ENCODE measurements at regions not wholly inside any gene's neighbourhood (a gene's known extent, or its start where the extent isn't known, plus 50 kb on each side); places are given as distances from the start of the nearest gene placed in this dataset.

GRCh38 chr1:117270679-117271078, 60.0 kb upstream of the VTCN1 start:
- TF ChIP-seq GATA3 (IDR thresholded peaks at IDR 0.05; ENCODE audit: low read depth, low read length) (no peak), GATA2 (IDR thresholded peaks at IDR 0.05; ENCODE audit: low read depth, low read length) (no peak)

GRCh38 chr1:117268535-117269455, 58.1 kb upstream of the VTCN1 start:
- TF ChIP-seq GATA3 (IDR thresholded peaks at IDR 0.05; ENCODE audit: low read depth, low read length) (no peak), GATA2 (IDR thresholded peaks at IDR 0.05; ENCODE audit: low read depth, low read length) (peak; percentile 74; the same call in 1 of the 2 replicates)

GRCh38 chr1:117267232-117267774, 56.6 kb upstream of the VTCN1 start:
- TF ChIP-seq GATA3 (IDR thresholded peaks at IDR 0.05; ENCODE audit: low read depth, low read length) (no peak), GATA2 (IDR thresholded peaks at IDR 0.05; ENCODE audit: low read depth, low read length) (no peak)

GRCh38 chr1:117262976-117263375, 52.2 kb upstream of the VTCN1 start:
- no peak for TF ChIP-seq GATA2 (IDR thresholded peaks at IDR 0.05; ENCODE audit: low read depth, low read length)
- TF ChIP-seq GATA3 (IDR thresholded peaks at IDR 0.05; ENCODE audit: low read depth, low read length) = no peak

DNA sequence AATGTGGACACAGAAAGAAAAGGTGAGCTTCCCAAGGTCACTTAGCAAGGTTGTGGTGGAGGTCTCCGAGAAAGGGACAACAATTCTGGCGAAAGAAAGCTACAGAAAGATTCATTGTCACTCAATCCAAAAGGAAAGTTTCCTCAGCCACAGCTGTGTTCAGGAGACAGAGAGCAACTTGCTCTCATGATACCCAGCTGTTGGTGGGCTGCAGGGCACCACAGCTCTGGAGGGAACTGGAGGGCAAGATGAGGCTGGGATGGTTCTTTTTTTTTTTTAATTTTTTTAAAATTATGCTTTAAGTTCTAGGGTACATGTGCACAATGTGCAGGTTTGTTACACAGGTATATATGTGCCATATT, 50.7 kb upstream of the VTCN1 start:
- TF ChIP-seq GATA2 (IDR thresholded peaks at IDR 0.05; ENCODE audit: low read depth, low read length) (no peak), GATA3 (IDR thresholded peaks at IDR 0.05; ENCODE audit: low read depth, low read length) (no peak)

DNA sequence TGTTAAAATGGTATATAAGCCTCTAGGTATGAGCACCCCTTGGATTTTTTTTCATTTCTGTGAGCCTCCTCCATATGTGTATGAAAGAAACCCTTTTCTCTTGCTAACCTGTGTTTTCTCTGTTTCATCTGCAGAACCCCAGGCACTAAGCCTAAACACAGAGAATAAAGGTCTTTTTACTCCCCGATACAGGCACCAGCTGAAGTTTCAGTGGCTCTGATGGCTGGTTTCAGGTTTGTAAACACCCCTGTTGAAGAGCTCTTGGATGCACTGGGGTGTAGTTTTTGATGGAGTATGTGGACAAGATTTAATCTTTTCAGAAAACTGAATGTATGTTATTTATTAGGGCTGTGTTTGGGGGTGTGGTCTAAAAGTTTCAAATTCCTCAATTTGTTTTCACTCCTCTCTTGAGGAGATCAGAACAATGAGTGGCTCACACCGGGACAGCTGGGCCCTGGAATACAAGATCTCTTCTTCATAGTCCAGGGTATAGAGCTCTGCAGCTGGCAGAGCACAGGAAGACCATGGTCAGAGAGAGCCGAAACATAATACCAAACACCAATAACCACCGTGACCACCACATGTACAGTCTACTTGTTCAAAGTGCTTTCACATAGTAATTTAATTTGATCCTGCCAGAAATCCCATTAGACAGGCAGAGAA, 50.2 kb upstream of the VTCN1 start:
- TF ChIP-seq GATA2 (IDR thresholded peaks at IDR 0.05; ENCODE audit: low read depth, low read length) (no peak), GATA3 (IDR thresholded peaks at IDR 0.05; ENCODE audit: low read depth, low read length) (no peak)
